ENCODE measurements at regions not wholly inside any gene's neighbourhood (a gene's known extent, or its start where the extent isn't known, plus 50 kb on each side); places are given as distances from the start of the nearest gene placed in this dataset.
"Not testable (repeated sequence)": the region's sequence is repeated elsewhere in the genome, so short reads cannot be mapped to it uniquely, and the experiment has no call there.

- DNase-seq (no peak), ATAC-seq (no peak)
- TF ChIP-seq CTCF (IDR thresholded peaks at IDR 0.05) (no peak), POLR2A (IDR thresholded peaks at IDR 0.05) (no peak)
- intact Hi-C loops (cut with DNase I), result no loop called here
- H3K27me3 ChIP-seq, result peaks cover 0 to 7% of the 10 kb centered on the region in 2 donors
- H3K36me3 ChIP-seq (replicated peaks in 1 of 2; ENCODE audit: insufficient read depth in 1 of 2, low read depth in 2 of 2), result no peaks in the 10 kb centered on the region
- H3K4me3 ChIP-seq, result no peak overlapping the region
- H3K4me1 ChIP-seq, result peaks cover 4% of the 10 kb centered on the region
- no peaks in the 10 kb centered on the region for H3K9me3 ChIP-seq
- WGBS, 2 donors, result 56 to 60% methylated on average over 11 to 12 of the region's 12 CpGs
- no peak overlapping the region for H3K27ac ChIP-seq
Observed at GRCh38 chr11:134725211-134725610, 313.2 kb upstream of the B3GAT1 start.

GRCh38 chr11:134724779-134725140 lies 312.7 kb upstream of the B3GAT1 start:
- ATAC-seq (no peak), DNase-seq (no peak)
- TF ChIP-seq POLR2A (IDR thresholded peaks at IDR 0.05), result no peak
- WGBS, 2 donors, result 49 to 50% methylated on average over 9 of the region's 9 CpGs
- Histone ChIP-seq H3K4me3 (no peak overlapping the region), H3K27ac (no peak overlapping the region), H3K36me3 (replicated peaks in 1 of 2; ENCODE audit: insufficient read depth in 1 of 2, low read depth in 2 of 2) (no peaks in the 10 kb centered on the region), H3K4me1 (peaks cover 4% of the 10 kb centered on the region), H3K9me3 (no peaks in the 10 kb centered on the region), H3K27me3 (peaks cover 0 to 7% of the 10 kb centered on the region in 2 donors)
- intact Hi-C loops (cut with DNase I), result no loop called here

GRCh38 chr11:134724106-134724778 lies 312.2 kb upstream of the B3GAT1 start:
- TF ChIP-seq CTCF (IDR thresholded peaks at IDR 0.05) (no peak), POLR2A (IDR thresholded peaks at IDR 0.05) (no peak)
- peaks cover 0 to 7% of the 10 kb centered on the region in 2 donors for H3K27me3 ChIP-seq
- H3K4me3 ChIP-seq, result no peak overlapping the region
- peaks cover 4% of the 10 kb centered on the region for H3K4me1 ChIP-seq
- no peaks in the 10 kb centered on the region for H3K36me3 ChIP-seq (replicated peaks in 1 of 2; ENCODE audit: insufficient read depth in 1 of 2, low read depth in 2 of 2)
- ATAC-seq (no peak), DNase-seq (no peak)
- intact Hi-C loops (cut with DNase I), result no loop called here
- 60 to 63% methylated on average over 12 of the region's 12 CpGs for WGBS, 2 donors
- H3K27ac ChIP-seq, result no peak overlapping the region
- no peaks in the 10 kb centered on the region for H3K9me3 ChIP-seq

- intact Hi-C loops (cut with DNase I); H3K36me3 ChIP-seq (replicated peaks in 1 of 2; ENCODE audit: insufficient read depth in 1 of 2, low read depth in 2 of 2): not testable (repeated sequence)
Observed at GRCh38 chr11:134720691-134721070, 308.6 kb upstream of the B3GAT1 start.

GRCh38 chr11:134719940-134720690 lies 308.1 kb upstream of the B3GAT1 start:
- H3K4me3 ChIP-seq; H3K27me3 ChIP-seq; intact Hi-C loops (cut with DNase I); DNase-seq; H3K36me3 ChIP-seq (replicated peaks in 1 of 2; ENCODE audit: insufficient read depth in 1 of 2, low read depth in 2 of 2); H3K27ac ChIP-seq; ATAC-seq; H3K9me3 ChIP-seq; H3K4me1 ChIP-seq: not testable (repeated sequence)
- WGBS, 2 donors, result 81 to 92% methylated on average over 4 of the region's 4 CpGs

More at GRCh38 chr11:134720691-134721070, 308.6 kb upstream of the B3GAT1 start:
- not testable (repeated sequence) for ATAC-seq, H3K27ac ChIP-seq, H3K27me3 ChIP-seq, H3K4me1 ChIP-seq, H3K4me3 ChIP-seq, DNase-seq, H3K9me3 ChIP-seq
- WGBS, 2 donors, result 82 to 85% methylated on average over 2 of the region's 2 CpGs

- Histone ChIP-seq H3K27me3 (peaks cover 0 to 3% of the 10 kb centered on the region in 2 donors), H3K9me3 (no peaks in the 10 kb centered on the region), H3K4me3 (no peak overlapping the region), H3K36me3 (replicated peaks in 1 of 2; ENCODE audit: insufficient read depth in 1 of 2, low read depth in 2 of 2) (no peaks in the 10 kb centered on the region), H3K27ac (no peak overlapping the region), H3K4me1 (no peaks in the 10 kb centered on the region)
- intact Hi-C loops (cut with DNase I), result no loop called here
- ATAC-seq, result no peak
- TF ChIP-seq CTCF (IDR thresholded peaks at IDR 0.05), result no peak
- TF ChIP-seq POLR2A (IDR thresholded peaks at IDR 0.05), result no peak
- no peak for DNase-seq
- 86 to 87% methylated on average over 5 of the region's 5 CpGs for WGBS, 2 donors
Observed at GRCh38 chr11:134719397-134719796, 307.4 kb upstream of the B3GAT1 start.

Data from body of pancreas (tissue), 4 donors.